Neural progenitor cell (in vitro differentiated cells): ENCODE measurements at regions not wholly inside any gene's neighbourhood (a gene's known extent, or its start where the extent isn't known, plus 50 kb on each side); places are given as distances from the start of the nearest gene placed in this dataset.
A peak's percentile ranks its signal among the peaks of the same experiment; 100 is the strongest.

ENCODE experiments used
- DNase-seq: peaks from one replicate; pipeline ENCODE4 v3.0.0-alpha.2; 2016; ENCODE audit warnings: low spot score
- H2AFZ ChIP-seq: fragments of 200-600 bp; sonication (generic); replicated peaks from 2 replicates; pipeline ENCODE4 v1.6.1; 2016; ENCODE audit warnings: antibody characterized with exemption
- H3F3A ChIP-seq: fragments of 200-600 bp; sonication (generic); 2 replicates; pipeline ENCODE4 v1.6.1; 2016; ENCODE audit warnings: antibody characterized with exemption, low read depth
- H3K27ac ChIP-seq: fragments of 200-600 bp; sonication (generic); 2 replicates; pipeline ENCODE4 v1.5.1; 2016; ENCODE audit warnings: mild to moderate bottlenecking
- H3K27me3 ChIP-seq: fragments of 200-600 bp; sonication (generic); 2 replicates; pipeline ENCODE4 v1.6.1; 2016; ENCODE audit warnings: mild to moderate bottlenecking, moderate library complexity
- H3K36me3 ChIP-seq: fragments of 200-600 bp; sonication (generic); 2 replicates; pipeline ENCODE4 v1.5.1; 2016
- H3K4me1 ChIP-seq: fragments of 200-600 bp; sonication (generic); 2 replicates; pipeline ENCODE4 v1.6.1; 2016; ENCODE audit warnings: mixed run types
- H3K4me2 ChIP-seq: fragments of 200-600 bp; sonication (generic); 2 replicates; pipeline ENCODE4 v1.6.1; 2016
- H3K4me3 ChIP-seq: fragments of 200-600 bp; sonication (generic); 2 replicates; pipeline ENCODE4 v1.5.1; 2016
- H3K79me2 ChIP-seq: fragments of 200-600 bp; sonication (generic); 2 replicates; pipeline ENCODE4 v1.6.1; 2016; ENCODE audit warnings: low read depth
- H3K9ac ChIP-seq: fragments of 200-600 bp; sonication (generic); 2 replicates; pipeline ENCODE4 v1.6.1; 2016
- H3K9me3 ChIP-seq: fragments of 200-600 bp; sonication (generic); 2 replicates; pipeline ENCODE4 v1.5.1; 2016; ENCODE audit warnings: low read depth
- H4K20me1 ChIP-seq: fragments of 200-600 bp; sonication (generic); 2 replicates; pipeline ENCODE4 v1.6.1; 2016; ENCODE audit warnings: low read depth
- H3K27ac Mint-ChIP-seq: 3 replicates; pipeline ENCODE4 v1.8.0; 2021; ENCODE audit warnings: mixed read lengths
- H3K27me3 Mint-ChIP-seq: 2 replicates; pipeline ENCODE4 v1.8.0; 2022; ENCODE audit warnings: low read depth, mild to moderate bottlenecking, inconsistent platforms, moderate library complexity, mixed read lengths; ENCODE audit not compliant: insufficient read depth
- H3K36me3 Mint-ChIP-seq: 3 replicates; pipeline ENCODE4 v1.8.0; 2021; ENCODE audit warnings: mixed read lengths
- H3K4me1 Mint-ChIP-seq: 3 replicates; pipeline ENCODE4 v1.8.0; 2021; ENCODE audit warnings: mixed read lengths
- H3K4me3 Mint-ChIP-seq: 3 replicates; pipeline ENCODE4 v1.8.0; 2021; ENCODE audit warnings: mild to moderate bottlenecking, moderate library complexity, mixed read lengths
- H3K9me3 Mint-ChIP-seq: 3 replicates; pipeline ENCODE4 v1.8.0; 2020; ENCODE audit warnings: mixed read lengths
- EZH2 ChIP-seq: fragments of 200-600 bp; sonication (generic); IDR thresholded peaks from 2 replicates; pipeline ENCODE4 v1.6.1; 2017; ENCODE audit warnings: antibody characterized with exemption, mild to moderate bottlenecking, moderate library complexity
- EZH2phosphoT487 ChIP-seq: fragments of 200-600 bp; sonication (generic); IDR thresholded peaks from 2 replicates; pipeline ENCODE4 v1.6.1; 2017; ENCODE audit warnings: antibody characterized with exemption
- TF ChIP-seq, protein P1 (sequence below): fragments of 200-600 bp; sonication (generic); IDR thresholded peaks from 2 replicates; pipeline ENCODE4 v1.5.1; 2017; ENCODE audit warnings: antibody characterized with exemption, mild to moderate bottlenecking

DNA sequence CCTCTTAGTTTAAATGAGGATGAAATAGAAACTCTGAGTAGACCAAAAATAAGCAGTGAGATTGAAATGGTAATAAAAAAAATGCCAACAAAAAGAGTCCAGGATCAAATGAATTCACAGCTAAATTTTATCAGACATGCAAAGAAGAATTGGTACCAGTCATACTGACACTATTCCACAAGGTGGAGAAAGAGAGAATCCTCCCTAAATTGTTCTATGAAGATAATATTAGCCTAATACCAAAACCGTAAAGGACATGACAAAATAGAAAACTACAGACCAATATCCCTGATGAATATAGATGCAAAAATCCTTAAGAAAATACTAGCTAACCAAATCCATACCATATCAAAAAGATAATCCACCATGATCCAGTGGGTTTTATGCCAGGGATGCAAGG lies 169.8 kb upstream of the CHORDC1 start:
- no peaks in the 10 kb centered on the region for H3K9me3 Mint-ChIP-seq
- H3K9me3 ChIP-seq, result no peaks in the 10 kb centered on the region
- H3K9ac ChIP-seq, result no peak overlapping the region
- no peak overlapping the region for H3K4me3 ChIP-seq
- H3K79me2 ChIP-seq, result no peaks in the 10 kb centered on the region
- TF ChIP-seq, protein P1, sequence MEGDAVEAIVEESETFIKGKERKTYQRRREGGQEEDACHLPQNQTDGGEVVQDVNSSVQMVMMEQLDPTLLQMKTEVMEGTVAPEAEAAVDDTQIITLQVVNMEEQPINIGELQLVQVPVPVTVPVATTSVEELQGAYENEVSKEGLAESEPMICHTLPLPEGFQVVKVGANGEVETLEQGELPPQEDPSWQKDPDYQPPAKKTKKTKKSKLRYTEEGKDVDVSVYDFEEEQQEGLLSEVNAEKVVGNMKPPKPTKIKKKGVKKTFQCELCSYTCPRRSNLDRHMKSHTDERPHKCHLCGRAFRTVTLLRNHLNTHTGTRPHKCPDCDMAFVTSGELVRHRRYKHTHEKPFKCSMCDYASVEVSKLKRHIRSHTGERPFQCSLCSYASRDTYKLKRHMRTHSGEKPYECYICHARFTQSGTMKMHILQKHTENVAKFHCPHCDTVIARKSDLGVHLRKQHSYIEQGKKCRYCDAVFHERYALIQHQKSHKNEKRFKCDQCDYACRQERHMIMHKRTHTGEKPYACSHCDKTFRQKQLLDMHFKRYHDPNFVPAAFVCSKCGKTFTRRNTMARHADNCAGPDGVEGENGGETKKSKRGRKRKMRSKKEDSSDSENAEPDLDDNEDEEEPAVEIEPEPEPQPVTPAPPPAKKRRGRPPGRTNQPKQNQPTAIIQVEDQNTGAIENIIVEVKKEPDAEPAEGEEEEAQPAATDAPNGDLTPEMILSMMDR, result no peak
- TF ChIP-seq EZH2 (no peak), EZH2phosphoT487 (no peak)
- no peak overlapping the region for H3K27ac ChIP-seq
- H3K36me3 ChIP-seq, result no peaks in the 10 kb centered on the region
- no peak overlapping the region for H3K27ac Mint-ChIP-seq
- no peak overlapping the region for H3K4me2 ChIP-seq
- no peaks in the 10 kb centered on the region for H3F3A ChIP-seq
- no peaks in the 10 kb centered on the region for H3K36me3 Mint-ChIP-seq
- H4K20me1 ChIP-seq, result no peaks in the 10 kb centered on the region
- peaks cover 2% of the 10 kb centered on the region for H3K27me3 Mint-ChIP-seq
- H3K27me3 ChIP-seq, result no peaks in the 10 kb centered on the region
- H2AFZ ChIP-seq, result no peak overlapping the region
- H3K4me1 Mint-ChIP-seq, result no peaks in the 10 kb centered on the region
- no peak overlapping the region for H3K4me3 Mint-ChIP-seq
- DNase-seq, result no peak
- H3K4me1 ChIP-seq, result no peaks in the 10 kb centered on the region

DNA sequence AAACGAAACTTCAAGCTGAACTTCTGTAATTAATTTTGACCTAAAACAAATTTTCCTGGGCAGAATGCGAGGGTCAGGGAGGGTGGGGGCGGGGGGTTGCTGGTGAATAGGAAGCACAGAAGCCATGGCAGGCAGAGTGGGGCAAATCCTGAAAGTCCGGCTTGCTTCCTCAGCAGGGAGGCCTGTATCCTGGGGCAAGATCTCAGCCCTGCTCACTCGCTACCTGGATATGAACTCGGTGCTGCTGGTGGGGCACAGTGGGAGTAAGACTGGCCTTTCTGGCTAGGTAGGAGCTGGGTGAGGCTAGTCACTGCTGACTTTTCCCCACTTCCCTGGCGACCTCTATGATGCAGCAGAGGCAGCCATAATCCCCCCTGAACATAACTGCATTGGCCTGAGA lies 168.9 kb upstream of the CHORDC1 start:
- Histone ChIP-seq H3K4me3 (no peak overlapping the region), H3K4me2 (no peak overlapping the region), H2AFZ (peak overlapping the region; percentile 24), H3K27me3 (no peaks in the 10 kb centered on the region), H3K9me3 (no peaks in the 10 kb centered on the region), H3K79me2 (no peaks in the 10 kb centered on the region), H4K20me1 (no peaks in the 10 kb centered on the region), H3K27ac (no peak overlapping the region), H3K4me1 (no peaks in the 10 kb centered on the region), H3K36me3 (no peaks in the 10 kb centered on the region), H3K9ac (no peak overlapping the region), H3F3A (no peaks in the 10 kb centered on the region)
- Mint-ChIP-seq H3K9me3 (no peaks in the 10 kb centered on the region), H3K27me3 (peaks cover 5% of the 10 kb centered on the region), H3K27ac (no peak overlapping the region), H3K4me1 (no peaks in the 10 kb centered on the region), H3K4me3 (no peak overlapping the region), H3K36me3 (no peaks in the 10 kb centered on the region)
- TF ChIP-seq, protein P1, result no peak
- TF ChIP-seq EZH2phosphoT487 (no peak), EZH2 (no peak)
- DNase-seq, result no peak

DNA sequence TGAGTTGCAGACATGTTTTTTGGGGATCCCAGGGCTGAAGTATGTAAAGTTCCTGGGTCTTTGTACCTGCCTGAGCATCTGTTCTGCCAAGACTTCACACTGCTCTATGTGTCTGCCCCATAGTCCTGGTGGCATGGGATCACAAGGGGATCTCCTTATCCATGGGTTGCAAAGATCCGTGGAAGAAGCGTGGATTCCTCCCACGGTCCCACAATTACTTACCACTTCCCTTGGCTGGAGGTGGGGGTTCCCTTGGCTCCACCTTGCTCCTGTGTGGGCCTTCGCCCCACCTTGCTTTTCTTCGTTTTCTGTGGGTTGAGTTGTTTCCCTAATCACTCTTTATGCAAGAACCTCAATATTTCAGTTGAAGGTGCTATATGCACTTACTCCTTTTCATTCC lies 157.4 kb upstream of the CHORDC1 start:
- Histone ChIP-seq H3K79me2 (no peaks in the 10 kb centered on the region), H3K4me2 (no peak overlapping the region), H3K27ac (no peak overlapping the region), H3K9ac (no peak overlapping the region), H4K20me1 (no peaks in the 10 kb centered on the region), H2AFZ (no peak overlapping the region), H3K4me1 (no peaks in the 10 kb centered on the region), H3K4me3 (no peak overlapping the region), H3K9me3 (no peaks in the 10 kb centered on the region), H3K36me3 (no peaks in the 10 kb centered on the region), H3K27me3 (no peaks in the 10 kb centered on the region), H3F3A (no peaks in the 10 kb centered on the region)
- no peak for DNase-seq
- Mint-ChIP-seq H3K9me3 (no peaks in the 10 kb centered on the region), H3K4me3 (no peak overlapping the region), H3K36me3 (no peaks in the 10 kb centered on the region), H3K27me3 (no peaks in the 10 kb centered on the region), H3K4me1 (no peaks in the 10 kb centered on the region), H3K27ac (no peak overlapping the region)
- TF ChIP-seq, protein P1, result no peak
- no peak for TF ChIP-seq EZH2
- TF ChIP-seq EZH2phosphoT487, result no peak

DNA sequence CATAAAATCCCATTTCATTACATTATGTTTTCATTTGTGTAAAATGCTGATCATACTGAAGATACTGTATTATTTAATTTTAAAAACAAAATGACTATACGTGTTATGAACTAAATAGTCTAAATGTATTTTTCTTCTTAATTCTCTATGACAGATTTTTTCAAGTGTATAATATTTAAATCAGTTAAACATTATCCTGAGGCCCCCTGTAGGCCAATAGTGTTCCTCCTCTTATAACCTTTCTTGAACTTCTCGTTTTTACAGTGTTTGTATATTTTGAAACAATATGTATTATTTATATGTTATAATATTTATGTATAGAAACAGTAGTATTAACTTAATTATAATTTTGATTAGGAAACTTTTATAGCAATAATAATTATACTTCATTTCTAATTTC lies 151.1 kb upstream of the CHORDC1 start:
- Mint-ChIP-seq H3K36me3 (no peaks in the 10 kb centered on the region), H3K4me3 (no peak overlapping the region), H3K27me3 (no peaks in the 10 kb centered on the region), H3K9me3 (no peaks in the 10 kb centered on the region), H3K4me1 (no peaks in the 10 kb centered on the region), H3K27ac (no peak overlapping the region)
- H3K4me1 ChIP-seq, result no peaks in the 10 kb centered on the region
- no peaks in the 10 kb centered on the region for H4K20me1 ChIP-seq
- H3K9me3 ChIP-seq, result no peaks in the 10 kb centered on the region
- no peak for TF ChIP-seq EZH2
- TF ChIP-seq, protein P1, result no peak
- TF ChIP-seq EZH2phosphoT487, result no peak
- DNase-seq, result no peak
- no peaks in the 10 kb centered on the region for H3K36me3 ChIP-seq
- no peak overlapping the region for H3K4me2 ChIP-seq
- H3K9ac ChIP-seq, result no peak overlapping the region
- H2AFZ ChIP-seq, result no peak overlapping the region
- no peaks in the 10 kb centered on the region for H3K27me3 ChIP-seq
- no peak overlapping the region for H3K4me3 ChIP-seq
- no peaks in the 10 kb centered on the region for H3F3A ChIP-seq
- H3K79me2 ChIP-seq, result no peaks in the 10 kb centered on the region
- H3K27ac ChIP-seq, result no peak overlapping the region
